ENCODE measurements at regions not wholly inside any gene's neighbourhood (a gene's known extent, or its start where the extent isn't known, plus 50 kb on each side); places are given as distances from the start of the nearest gene placed in this dataset.

GRCh38 chr6:113587078-113587699 is 270.0 kb upstream of the MARCKS start:
- peaks cover 0 to 4% (median 0%) of the 10 kb centered on the region in 4 donors for H3K4me1 ChIP-seq
- no peaks in the 10 kb centered on the region for H3K27me3 ChIP-seq
- H3K36me3 ChIP-seq, result no peaks in the 10 kb centered on the region
- TF ChIP-seq POLR2A (IDR thresholded peaks at IDR 0.05) (no peak), CTCF (IDR thresholded peaks at IDR 0.05) (no peak)
- no peaks in the 10 kb centered on the region for H3K9me3 ChIP-seq
- H3K4me3 ChIP-seq, result no peak overlapping the region
- H3K27ac ChIP-seq, result no peak overlapping the region
- DNase-seq, result no peak

GRCh38 chr6:113588646-113589045 is 268.5 kb upstream of the MARCKS start:
- H3K27me3 ChIP-seq, result no peaks in the 10 kb centered on the region
- peaks cover 0 to 4% (median 0%) of the 10 kb centered on the region in 4 donors for H3K4me1 ChIP-seq
- H3K36me3 ChIP-seq, result no peaks in the 10 kb centered on the region
- TF ChIP-seq POLR2A (IDR thresholded peaks at IDR 0.05), result no peak
- no peak for TF ChIP-seq CTCF (IDR thresholded peaks at IDR 0.05)
- no peak for DNase-seq
- no peak overlapping the region for H3K27ac ChIP-seq
- no peaks in the 10 kb centered on the region for H3K9me3 ChIP-seq
- no peak overlapping the region for H3K4me3 ChIP-seq

- peaks cover 0 to 15% (median 0%) of the 10 kb centered on the region in 4 donors for H3K4me1 ChIP-seq
- no peaks in the 10 kb centered on the region for H3K27me3 ChIP-seq
- no peaks in the 10 kb centered on the region for H3K36me3 ChIP-seq
- H3K27ac ChIP-seq, result no peak overlapping the region
- H3K4me3 ChIP-seq, result no peak overlapping the region
- TF ChIP-seq POLR2A (IDR thresholded peaks at IDR 0.05) (no peak), CTCF (IDR thresholded peaks at IDR 0.05) (no peak)
- peak in 1 of 3 donors; percentile 60 for DNase-seq
- H3K9me3 ChIP-seq, result no peaks in the 10 kb centered on the region
Measured at GRCh38 chr6:113591896-113592827, 265.0 kb upstream of the MARCKS start.

- TF ChIP-seq POLR2A (IDR thresholded peaks at IDR 0.05) (no peak), CTCF (IDR thresholded peaks at IDR 0.05) (no peak)
- H3K4me1 ChIP-seq, result peaks cover 0 to 15% (median 0%) of the 10 kb centered on the region in 4 donors
- DNase-seq, result no peak
- no peaks in the 10 kb centered on the region for H3K9me3 ChIP-seq
- H3K4me3 ChIP-seq, result no peak overlapping the region
- H3K27ac ChIP-seq, result no peak overlapping the region
- H3K36me3 ChIP-seq, result no peaks in the 10 kb centered on the region
- H3K27me3 ChIP-seq, result no peaks in the 10 kb centered on the region
Measured at GRCh38 chr6:113594726-113595125, 262.4 kb upstream of the MARCKS start.

- no peaks in the 10 kb centered on the region for H3K9me3 ChIP-seq
- H3K27me3 ChIP-seq, result no peaks in the 10 kb centered on the region
- H3K4me1 ChIP-seq, result peaks cover 0 to 15% (median 0%) of the 10 kb centered on the region in 4 donors
- DNase-seq, result no peak
- H3K4me3 ChIP-seq, result no peak overlapping the region
- H3K27ac ChIP-seq, result peak overlapping the region in 2 of 4 donors; percentile 31 to 36
- TF ChIP-seq CTCF (IDR thresholded peaks at IDR 0.05) (no peak), POLR2A (IDR thresholded peaks at IDR 0.05) (no peak)
- no peaks in the 10 kb centered on the region for H3K36me3 ChIP-seq
Measured at GRCh38 chr6:113595911-113596376, 261.2 kb upstream of the MARCKS start.
